ENCODE measurements at regions not wholly inside any gene's neighbourhood (a gene's known extent, or its start where the extent isn't known, plus 50 kb on each side); places are given as distances from the start of the nearest gene placed in this dataset.
"Not testable (repeated sequence)": the region's sequence is repeated elsewhere in the genome, so short reads cannot be mapped to it uniquely, and the experiment has no call there.

- intact Hi-C loops (cut with DNase I), result no loop called here
- Histone ChIP-seq H3K4me1 (ENCODE audit: control insufficient read depth, insufficient read depth, low read length) (no peaks in the 10 kb centered on the region), H3K27ac (ENCODE audit: low read length) (no peak overlapping the region), H3K9me3 (ENCODE audit: control insufficient read depth, low read length) (no peaks in the 10 kb centered on the region), H3K27me3 (ENCODE audit: control insufficient read depth, insufficient read depth) (no peaks in the 10 kb centered on the region), H3K4me3 (ENCODE audit: low read length) (no peak overlapping the region)
- 86% methylated on average over 5 of the region's 5 CpGs for WGBS
- ATAC-seq (no peak), DNase-seq (no peak)
Measured at GRCh38 chr5:104024538-104024937, 461.9 kb upstream of the NUDT12 start.

- Histone ChIP-seq H3K4me1 (ENCODE audit: control insufficient read depth, insufficient read depth, low read length) (no peaks in the 10 kb centered on the region), H3K4me3 (ENCODE audit: low read length) (no peak overlapping the region), H3K9me3 (ENCODE audit: control insufficient read depth, low read length) (no peaks in the 10 kb centered on the region), H3K27me3 (ENCODE audit: control insufficient read depth, insufficient read depth) (no peaks in the 10 kb centered on the region), H3K27ac (ENCODE audit: low read length) (no peak overlapping the region)
- ATAC-seq (no peak), DNase-seq (no peak)
- 74% methylated on average over 2 of the region's 2 CpGs for WGBS
- intact Hi-C loops (cut with DNase I), result no loop called here
Measured at GRCh38 chr5:104023739-104024138, 461.1 kb upstream of the NUDT12 start.

- H3K27ac ChIP-seq (ENCODE audit: low read length), result no peak overlapping the region
- no peak for ATAC-seq
- no peaks in the 10 kb centered on the region for H3K9me3 ChIP-seq (ENCODE audit: control insufficient read depth, low read length)
- DNase-seq, result no peak
- H3K4me3 ChIP-seq (ENCODE audit: low read length), result no peak overlapping the region
- intact Hi-C loops (cut with DNase I), result no loop called here
- WGBS, result 55% methylated on average over 2 of the region's 2 CpGs
- H3K27me3 ChIP-seq (ENCODE audit: control insufficient read depth, insufficient read depth), result no peaks in the 10 kb centered on the region
- H3K4me1 ChIP-seq (ENCODE audit: control insufficient read depth, insufficient read depth, low read length), result no peaks in the 10 kb centered on the region
Measured at GRCh38 chr5:104019956-104020355, 457.4 kb upstream of the NUDT12 start.

GRCh38 chr5:104018299-104018698 is 455.7 kb upstream of the NUDT12 start:
- intact Hi-C loops (cut with DNase I), result no loop called here
- Histone ChIP-seq H3K4me1 (ENCODE audit: control insufficient read depth, insufficient read depth, low read length) (no peaks in the 10 kb centered on the region), H3K9me3 (ENCODE audit: control insufficient read depth, low read length) (no peaks in the 10 kb centered on the region), H3K27ac (ENCODE audit: low read length) (no peak overlapping the region), H3K27me3 (ENCODE audit: control insufficient read depth, insufficient read depth) (no peaks in the 10 kb centered on the region), H3K4me3 (ENCODE audit: low read length) (no peak overlapping the region)
- no peak for DNase-seq
- ATAC-seq, result no peak

- WGBS, result 77% methylated on average over 3 of the region's 3 CpGs
- H3K27me3 ChIP-seq (ENCODE audit: control insufficient read depth, insufficient read depth), result no peaks in the 10 kb centered on the region
- H3K4me1 ChIP-seq (ENCODE audit: control insufficient read depth, insufficient read depth, low read length), result no peaks in the 10 kb centered on the region
- intact Hi-C loops (cut with DNase I), result no loop called here
- no peaks in the 10 kb centered on the region for H3K9me3 ChIP-seq (ENCODE audit: control insufficient read depth, low read length)
- DNase-seq, result no peak
- no peak overlapping the region for H3K4me3 ChIP-seq (ENCODE audit: low read length)
- ATAC-seq, result no peak
- H3K27ac ChIP-seq (ENCODE audit: low read length), result no peak overlapping the region
Measured at GRCh38 chr5:104016646-104017045, 454.1 kb upstream of the NUDT12 start.

- ATAC-seq (no peak), DNase-seq (no peak)
- no peak overlapping the region for H3K4me3 ChIP-seq (ENCODE audit: low read length)
- no peaks in the 10 kb centered on the region for H3K27me3 ChIP-seq (ENCODE audit: control insufficient read depth, insufficient read depth)
- H3K27ac ChIP-seq (ENCODE audit: low read length), result no peak overlapping the region
- 33% methylated on average over 2 of the region's 2 CpGs for WGBS
- intact Hi-C loops (cut with DNase I), result no loop called here
- H3K4me1 ChIP-seq (ENCODE audit: control insufficient read depth, insufficient read depth, low read length), result no peaks in the 10 kb centered on the region
- no peaks in the 10 kb centered on the region for H3K9me3 ChIP-seq (ENCODE audit: control insufficient read depth, low read length)
Measured at GRCh38 chr5:104015765-104016164, 453.2 kb upstream of the NUDT12 start.

GRCh38 chr5:104002783-104003182 is 440.2 kb upstream of the NUDT12 start:
- ATAC-seq; H3K4me3 ChIP-seq (ENCODE audit: low read length); H3K9me3 ChIP-seq (ENCODE audit: control insufficient read depth, low read length); H3K27me3 ChIP-seq (ENCODE audit: control insufficient read depth, insufficient read depth); intact Hi-C loops (cut with DNase I); H3K27ac ChIP-seq (ENCODE audit: low read length); H3K4me1 ChIP-seq (ENCODE audit: control insufficient read depth, insufficient read depth, low read length); DNase-seq: not testable (repeated sequence)
- WGBS, result 86% methylated on average over 4 of the region's 4 CpGs

GRCh38 chr5:104001136-104001535 is 438.5 kb upstream of the NUDT12 start:
- intact Hi-C loops (cut with DNase I), result no loop called here
- ATAC-seq, result no peak
- H3K9me3 ChIP-seq (ENCODE audit: control insufficient read depth, low read length), result no peaks in the 10 kb centered on the region

GRCh38 chr5:103993031-103993430 is 430.4 kb upstream of the NUDT12 start:
- intact Hi-C loops (cut with DNase I), result no loop called here
- no peak overlapping the region for H3K27ac ChIP-seq (ENCODE audit: low read length)
- H3K4me3 ChIP-seq (ENCODE audit: low read length), result no peak overlapping the region
- DNase-seq (no peak), ATAC-seq (no peak)
- no peaks in the 10 kb centered on the region for H3K9me3 ChIP-seq (ENCODE audit: control insufficient read depth, low read length)
- no peaks in the 10 kb centered on the region for H3K4me1 ChIP-seq (ENCODE audit: control insufficient read depth, insufficient read depth, low read length)
- no peaks in the 10 kb centered on the region for H3K27me3 ChIP-seq (ENCODE audit: control insufficient read depth, insufficient read depth)
- WGBS, result 36% methylated on average over 1 of the region's 1 CpG

More at GRCh38 chr5:104001136-104001535, 438.5 kb upstream of the NUDT12 start:
- H3K27ac ChIP-seq (ENCODE audit: low read length), result no peak overlapping the region
- WGBS, result 68% methylated on average over 2 of the region's 2 CpGs
- no peak overlapping the region for H3K4me3 ChIP-seq (ENCODE audit: low read length)
- no peak for DNase-seq
- no peaks in the 10 kb centered on the region for H3K27me3 ChIP-seq (ENCODE audit: control insufficient read depth, insufficient read depth)
- no peaks in the 10 kb centered on the region for H3K4me1 ChIP-seq (ENCODE audit: control insufficient read depth, insufficient read depth, low read length)

- H3K4me1 ChIP-seq (ENCODE audit: control insufficient read depth, insufficient read depth, low read length), result no peaks in the 10 kb centered on the region
- intact Hi-C loops (cut with DNase I), result no loop called here
- no peak for ATAC-seq
- H3K27ac ChIP-seq (ENCODE audit: low read length), result no peak overlapping the region
- no peaks in the 10 kb centered on the region for H3K9me3 ChIP-seq (ENCODE audit: control insufficient read depth, low read length)
- 49% methylated on average over 4 of the region's 4 CpGs for WGBS
- no peaks in the 10 kb centered on the region for H3K27me3 ChIP-seq (ENCODE audit: control insufficient read depth, insufficient read depth)
- H3K4me3 ChIP-seq (ENCODE audit: low read length), result no peak overlapping the region
- no peak for DNase-seq
Measured at GRCh38 chr5:103990064-103990463, 427.5 kb upstream of the NUDT12 start.

- intact Hi-C loops (cut with DNase I), result no loop called here
- no peak overlapping the region for H3K4me3 ChIP-seq (ENCODE audit: low read length)
- DNase-seq (no peak), ATAC-seq (no peak)
- 83% methylated on average over 4 of the region's 4 CpGs for WGBS
- H3K4me1 ChIP-seq (ENCODE audit: control insufficient read depth, insufficient read depth, low read length), result no peaks in the 10 kb centered on the region
- H3K27ac ChIP-seq (ENCODE audit: low read length), result no peak overlapping the region
- H3K9me3 ChIP-seq (ENCODE audit: control insufficient read depth, low read length), result no peaks in the 10 kb centered on the region
- H3K27me3 ChIP-seq (ENCODE audit: control insufficient read depth, insufficient read depth), result no peaks in the 10 kb centered on the region
Measured at GRCh38 chr5:103981592-103981991, 419.0 kb upstream of the NUDT12 start.

GRCh38 chr5:103973669-103974068 is 411.1 kb upstream of the NUDT12 start:
- Histone ChIP-seq H3K27ac (ENCODE audit: low read length) (no peak overlapping the region), H3K9me3 (ENCODE audit: control insufficient read depth, low read length) (no peaks in the 10 kb centered on the region), H3K4me3 (ENCODE audit: low read length) (no peak overlapping the region), H3K4me1 (ENCODE audit: control insufficient read depth, insufficient read depth, low read length) (no peaks in the 10 kb centered on the region), H3K27me3 (ENCODE audit: control insufficient read depth, insufficient read depth) (no peaks in the 10 kb centered on the region)
- no peak for ATAC-seq
- intact Hi-C loops (cut with DNase I), result no loop called here
- DNase-seq, result no peak

Data from right cardiac atrium (tissue), 5 donors.